Lung microvascular endothelial cell (primary cell): ENCODE measurements at regions not wholly inside any gene's neighbourhood (a gene's known extent, or its start where the extent isn't known, plus 50 kb on each side); places are given as distances from the start of the nearest gene placed in this dataset.

Source experiments
- DNase-seq, 2 donors: peaks; one replicate each; pipeline versions ENCODE4 v3.0.0 to v3.0.0-alpha.2; 2010; ENCODE audit warnings: low read depth in 2 of 2

DNA sequence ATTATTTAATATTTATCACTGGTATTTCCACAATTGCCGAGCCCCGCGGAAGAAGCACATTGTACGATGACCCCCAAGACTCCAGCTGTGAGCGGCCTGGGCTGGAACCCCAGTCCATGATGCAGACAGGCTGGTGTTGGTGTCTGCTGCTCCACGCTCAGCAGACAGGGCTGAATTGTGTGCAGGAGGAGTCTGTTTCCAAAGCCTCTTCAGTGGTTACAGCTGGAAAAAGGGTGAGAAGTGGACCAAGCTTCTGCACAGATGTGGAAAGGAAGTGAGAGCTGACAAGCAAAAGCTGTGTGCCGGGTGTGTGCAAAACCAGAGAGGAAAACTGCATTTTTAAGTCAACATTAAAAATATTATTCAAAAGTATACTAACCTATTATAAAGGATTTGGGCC, 500.4 kb downstream of the GALR1 start:
- no peak for DNase-seq

DNA sequence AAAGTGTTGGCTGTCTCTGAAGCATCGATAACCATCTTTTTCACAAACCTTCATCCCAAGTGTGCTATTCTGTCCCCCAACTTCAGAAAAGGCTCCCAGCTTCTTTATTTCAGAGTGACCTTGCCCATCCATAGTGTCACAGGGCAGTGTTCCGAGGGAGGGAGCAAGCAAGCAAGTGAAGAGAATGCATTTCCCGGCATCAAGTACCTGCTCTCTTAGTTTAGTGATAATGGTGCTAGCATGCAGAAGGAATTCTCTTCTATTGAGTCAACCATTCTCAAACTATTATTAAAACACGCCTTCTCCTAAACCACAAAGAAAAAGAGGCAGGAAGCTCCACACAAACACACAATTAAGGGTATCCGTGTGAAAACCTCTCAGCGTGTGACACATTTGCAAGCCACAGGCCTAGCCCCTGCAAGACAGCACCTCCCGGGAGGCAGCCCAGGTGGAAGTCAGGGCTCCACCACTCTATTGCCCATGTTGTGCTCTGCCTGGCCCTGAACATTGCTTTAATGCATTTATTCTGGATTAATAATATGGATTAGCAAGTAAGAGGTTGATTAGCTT, 504.9 kb downstream of the GALR1 start:
- no peak for DNase-seq

- no peak for DNase-seq
These were observed 505.5 kb downstream of the GALR1 start for GRCh38 chr18:77755187-77755586.

DNA sequence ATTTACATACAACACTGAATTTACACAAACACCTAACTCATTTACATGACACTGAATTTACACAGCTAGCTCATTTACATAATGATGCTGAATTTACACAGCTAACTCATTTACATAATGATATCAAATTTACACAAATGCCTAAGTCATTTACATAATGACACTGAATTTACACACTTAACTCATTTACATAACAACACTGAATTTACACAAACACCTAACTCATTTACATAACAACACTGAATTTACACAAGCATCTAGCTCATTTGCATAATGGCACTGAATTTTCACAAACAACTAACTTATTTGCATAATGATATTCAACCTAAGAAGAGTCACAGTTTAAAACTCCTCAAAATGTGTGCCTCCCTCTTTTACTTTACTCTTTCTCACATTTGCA, 511.7 kb downstream of the GALR1 start:
- DNase-seq: no peak

DNA sequence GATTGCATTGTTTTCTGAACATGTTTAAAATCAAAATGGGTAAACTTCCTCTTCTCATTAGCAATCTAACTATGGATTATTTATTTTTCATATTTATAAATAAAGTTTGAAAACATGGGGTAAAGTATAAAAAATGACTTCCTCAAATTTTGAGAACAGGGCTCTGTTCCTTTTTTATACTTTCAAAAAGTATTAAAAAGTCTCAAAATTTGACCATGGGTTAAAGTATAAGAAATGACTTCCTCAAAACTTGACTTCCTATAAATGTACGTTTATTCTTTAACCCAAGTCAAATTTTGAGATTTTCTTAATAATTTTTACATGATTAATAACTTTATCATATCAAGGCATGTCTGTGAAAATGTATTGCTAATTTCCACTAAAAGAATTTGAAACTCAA, 512.4 kb downstream of the GALR1 start:
- no peak for DNase-seq

- DNase-seq: no peak
These were observed 513.0 kb downstream of the GALR1 start for GRCh38 chr18:77762642-77763041.

GRCh38 chr18:77763530-77764145, 514.0 kb downstream of the GALR1 start:
- DNase-seq: no peak

- DNase-seq: no peak
These were observed 515.8 kb downstream of the GALR1 start for GRCh38 chr18:77765468-77765867.

DNA sequence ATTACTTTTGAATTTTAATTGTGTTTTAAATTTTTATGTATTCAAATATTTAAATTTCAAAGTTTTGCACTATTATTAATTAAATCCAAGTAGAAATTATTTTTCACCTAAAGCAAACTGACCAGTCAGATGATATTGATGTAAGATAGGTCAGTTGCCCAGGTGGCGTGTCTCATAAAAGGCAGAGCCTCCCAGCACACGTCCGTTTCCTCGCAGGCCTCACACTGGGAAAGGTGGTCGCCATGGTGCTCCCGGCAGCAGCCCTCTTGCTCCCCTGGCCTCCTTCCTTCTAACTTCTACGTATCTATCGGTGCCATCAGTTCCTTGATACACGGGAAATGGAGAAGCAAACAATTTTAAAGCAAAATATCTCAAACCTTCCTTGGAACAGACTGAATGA, 516.8 kb downstream of the GALR1 start:
- DNase-seq: no peak

- no peak for DNase-seq
These were observed 522.5 kb downstream of the GALR1 start for GRCh38 chr18:77772177-77772576.

- no peak for DNase-seq
These were observed 526.5 kb downstream of the GALR1 start for GRCh38 chr18:77776104-77776503.

- no peak for DNase-seq
These were observed 527.5 kb downstream of the GALR1 start for GRCh38 chr18:77777163-77777562.

DNA sequence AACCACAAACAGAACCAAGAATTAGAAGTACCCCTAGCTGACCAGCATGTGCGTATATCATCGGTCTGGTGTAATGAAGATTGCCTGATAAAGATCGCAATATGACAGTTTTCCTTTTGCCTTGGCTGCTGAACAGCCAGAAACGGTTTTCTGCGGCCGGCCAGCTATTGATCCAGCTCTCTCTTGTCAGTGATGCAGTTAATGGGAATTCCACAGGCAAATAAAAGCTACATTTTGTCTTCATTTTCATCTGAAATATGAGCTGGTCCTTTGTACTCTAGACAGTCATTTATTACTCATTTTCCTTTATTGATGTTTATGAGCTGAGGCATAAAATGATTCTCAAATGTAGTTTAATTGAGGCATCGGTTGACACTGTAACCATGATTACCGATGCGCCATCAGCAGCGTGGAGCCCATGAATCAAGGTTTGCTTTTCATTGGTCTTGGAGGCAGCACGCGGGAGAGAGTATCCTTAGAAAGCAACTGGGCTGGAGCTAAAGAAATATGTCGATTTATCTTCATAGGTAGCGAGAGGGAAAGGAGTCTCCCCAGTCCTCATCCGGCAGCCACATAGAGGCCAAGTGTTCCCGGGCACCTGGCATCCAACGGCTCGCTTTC, 535.2 kb downstream of the GALR1 start:
- no peak for DNase-seq

DNA sequence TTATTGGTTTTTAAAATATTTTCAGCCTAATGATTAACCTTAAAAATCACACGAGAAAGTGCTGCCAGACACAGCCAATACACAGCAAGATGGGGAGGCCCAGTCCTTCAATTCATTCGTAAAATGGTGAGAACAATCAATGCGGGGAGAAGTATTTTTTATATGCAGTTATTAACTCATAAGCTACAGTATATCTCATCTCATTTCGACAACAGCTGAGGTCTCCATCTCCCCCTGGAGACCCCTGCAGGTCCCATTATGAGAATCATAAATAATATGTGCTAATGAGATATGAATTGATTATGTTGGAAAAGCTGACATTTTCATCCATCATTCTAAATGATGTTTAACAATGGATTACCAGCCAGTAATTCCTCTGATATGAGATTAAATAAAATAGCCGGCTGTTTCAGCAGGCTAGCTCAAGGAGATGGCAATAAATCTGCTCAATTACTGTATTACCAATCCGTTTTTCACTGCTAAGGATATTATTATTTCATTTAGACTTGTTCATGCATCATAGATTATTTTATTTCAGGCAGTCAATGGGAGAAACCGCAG, 535.8 kb downstream of the GALR1 start:
- no peak for DNase-seq

- DNase-seq: no peak
These were observed 553.4 kb downstream of the GALR1 start for GRCh38 chr18:77803024-77803423.

- DNase-seq: no peak
These were observed 554.7 kb downstream of the GALR1 start for GRCh38 chr18:77804382-77804781.

GRCh38 chr18:77807650-77808049, 558.0 kb downstream of the GALR1 start:
- DNase-seq: no peak

GRCh38 chr18:77811503-77811902, 561.9 kb downstream of the GALR1 start:
- peak in 1 of 2 donors; percentile 6 for DNase-seq

DNA sequence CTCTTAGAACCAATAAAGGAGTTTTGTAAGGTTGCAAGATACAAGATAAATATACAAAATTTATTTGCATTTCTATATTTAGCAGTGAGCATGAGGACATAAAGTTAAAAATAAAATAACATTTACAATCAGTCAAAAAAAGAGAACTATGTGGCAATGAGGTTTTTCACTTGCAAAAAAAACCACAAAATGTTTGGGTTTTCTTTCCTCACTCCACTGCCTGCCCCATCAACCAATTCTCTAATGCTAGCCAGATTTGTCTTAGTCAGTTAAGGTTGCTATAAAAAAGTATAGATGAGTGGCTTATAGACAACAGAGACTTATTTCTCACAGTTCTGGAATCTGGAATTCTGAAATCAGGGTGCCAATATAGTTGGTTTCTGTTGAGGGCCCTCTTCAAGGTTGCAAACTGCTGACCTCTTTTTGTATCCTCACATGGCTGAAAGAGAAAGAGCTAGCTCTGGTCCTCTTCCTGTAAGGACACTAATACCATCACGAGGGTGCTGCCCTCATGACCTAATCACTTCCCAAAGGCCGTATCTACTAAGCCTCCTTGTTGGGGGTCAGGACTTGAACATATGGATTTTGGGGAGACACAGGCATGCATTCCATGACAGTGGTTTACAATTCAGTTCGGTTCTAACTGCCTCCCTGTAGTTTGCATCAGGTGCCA, 566.2 kb downstream of the GALR1 start:
- no peak for DNase-seq

DNA sequence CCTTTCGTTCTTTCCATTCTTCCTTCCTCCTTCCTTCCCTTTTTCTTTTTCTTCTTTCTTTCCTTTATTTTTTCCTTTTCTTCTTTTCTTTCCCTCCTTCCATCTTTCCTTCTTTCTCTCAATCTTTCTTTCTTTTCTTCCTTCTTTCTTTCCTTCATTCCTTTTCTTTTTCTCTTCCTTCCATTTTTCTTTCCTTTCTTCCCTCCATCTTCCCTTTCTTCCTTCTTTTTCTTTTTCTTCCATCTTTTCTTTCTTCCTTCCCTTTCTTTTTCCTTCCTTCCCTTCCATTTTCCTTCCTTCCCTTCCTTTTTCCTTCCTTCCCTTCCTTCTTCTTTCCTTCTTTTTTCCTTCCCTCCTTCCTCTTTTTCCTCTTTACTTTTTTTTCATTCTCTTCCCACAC, 568.7 kb downstream of the GALR1 start:
- DNase-seq: no peak

GRCh38 chr18:77820472-77820871, 570.8 kb downstream of the GALR1 start:
- DNase-seq: no peak

GRCh38 chr18:77821892-77822291, 572.2 kb downstream of the GALR1 start:
- DNase-seq: no peak

DNA sequence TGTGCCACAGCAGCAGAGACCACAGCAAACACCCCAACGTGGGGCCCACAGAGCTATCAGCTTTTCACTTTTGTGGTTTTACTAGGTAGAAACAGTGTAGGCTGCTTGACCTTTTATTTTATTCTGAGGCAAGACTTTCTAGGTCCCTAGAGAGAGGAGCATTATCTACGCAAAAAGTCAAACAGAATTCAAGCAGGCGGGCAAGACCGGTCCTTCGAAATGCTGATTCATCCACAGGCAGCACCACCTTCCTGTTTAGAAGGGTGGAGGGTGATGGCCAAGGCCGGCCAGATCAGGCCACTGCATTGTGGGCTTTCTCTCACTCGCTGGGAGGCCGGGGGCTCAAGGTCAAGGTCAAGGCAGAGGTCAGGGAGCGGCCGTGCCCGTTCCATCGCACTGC, 573.0 kb downstream of the GALR1 start:
- DNase-seq: no peak
